ENCODE measurements at regions not wholly inside any gene's neighbourhood (a gene's known extent, or its start where the extent isn't known, plus 50 kb on each side); places are given as distances from the start of the nearest gene placed in this dataset.

- no peaks in the 10 kb centered on the region for H3K9me3 ChIP-seq (ENCODE audit: severe bottlenecking)
- no peak overlapping the region for H3K4me3 ChIP-seq (ENCODE audit: low read depth, low read length)
- H3K36me3 ChIP-seq: no peaks in the 10 kb centered on the region
- TF ChIP-seq CTCF (IDR thresholded peaks at IDR 0.05; ENCODE audit: low read depth, low read length): no peak
- DNase-seq: no peak
- no peaks in the 10 kb centered on the region for H3K27me3 ChIP-seq (ENCODE audit: insufficient read depth, low read depth, severe bottlenecking)
- no peak overlapping the region for H3K27ac ChIP-seq
These were observed 482.4 kb upstream of the CAMK1G start for GRCh38 chr1:209101106-209101505.

- Histone ChIP-seq H3K36me3 (no peaks in the 10 kb centered on the region), H3K9me3 (ENCODE audit: severe bottlenecking) (no peaks in the 10 kb centered on the region), H3K27ac (0 out of 2 replicates have a peak overlapping the region, but pooled peaks have one; percentile 2), H3K4me3 (ENCODE audit: low read depth, low read length) (no peak overlapping the region), H3K27me3 (ENCODE audit: insufficient read depth, low read depth, severe bottlenecking) (no peaks in the 10 kb centered on the region)
- no peak for TF ChIP-seq CTCF (IDR thresholded peaks at IDR 0.05; ENCODE audit: low read depth, low read length)
- DNase-seq: no peak
These were observed 481.4 kb upstream of the CAMK1G start for GRCh38 chr1:209102120-209102519.

GRCh38 chr1:209102531-209102930 lies 481.0 kb upstream of the CAMK1G start:
- no peak for DNase-seq
- no peaks in the 10 kb centered on the region for H3K27me3 ChIP-seq (ENCODE audit: insufficient read depth, low read depth, severe bottlenecking)

GRCh38 chr1:209103092-209103491 lies 480.4 kb upstream of the CAMK1G start:
- no peaks in the 10 kb centered on the region for H3K9me3 ChIP-seq (ENCODE audit: severe bottlenecking)
- no peaks in the 10 kb centered on the region for H3K27me3 ChIP-seq (ENCODE audit: insufficient read depth, low read depth, severe bottlenecking)
- H3K27ac ChIP-seq: no peak overlapping the region
- no peak overlapping the region for H3K4me3 ChIP-seq (ENCODE audit: low read depth, low read length)
- no peaks in the 10 kb centered on the region for H3K36me3 ChIP-seq
- no peak for DNase-seq
- no peak for TF ChIP-seq CTCF (IDR thresholded peaks at IDR 0.05; ENCODE audit: low read depth, low read length)

More at GRCh38 chr1:209102531-209102930, 481.0 kb upstream of the CAMK1G start:
- H3K27ac ChIP-seq: no peak overlapping the region
- H3K4me3 ChIP-seq (ENCODE audit: low read depth, low read length): no peak overlapping the region
- no peaks in the 10 kb centered on the region for H3K9me3 ChIP-seq (ENCODE audit: severe bottlenecking)
- no peaks in the 10 kb centered on the region for H3K36me3 ChIP-seq
- TF ChIP-seq CTCF (IDR thresholded peaks at IDR 0.05; ENCODE audit: low read depth, low read length): no peak

GRCh38 chr1:209104646-209105045 lies 478.9 kb upstream of the CAMK1G start:
- Histone ChIP-seq H3K36me3 (no peaks in the 10 kb centered on the region), H3K9me3 (ENCODE audit: severe bottlenecking) (no peaks in the 10 kb centered on the region), H3K4me3 (ENCODE audit: low read depth, low read length) (no peak overlapping the region), H3K27me3 (ENCODE audit: insufficient read depth, low read depth, severe bottlenecking) (no peaks in the 10 kb centered on the region), H3K27ac (no peak overlapping the region)
- no peak for TF ChIP-seq CTCF (IDR thresholded peaks at IDR 0.05; ENCODE audit: low read depth, low read length)
- no peak for DNase-seq

GRCh38 chr1:209105701-209106100 lies 477.8 kb upstream of the CAMK1G start:
- H3K9me3 ChIP-seq (ENCODE audit: severe bottlenecking): no peaks in the 10 kb centered on the region
- no peak overlapping the region for H3K27ac ChIP-seq
- no peak for DNase-seq
- no peak overlapping the region for H3K4me3 ChIP-seq (ENCODE audit: low read depth, low read length)
- TF ChIP-seq CTCF (IDR thresholded peaks at IDR 0.05; ENCODE audit: low read depth, low read length): no peak
- H3K36me3 ChIP-seq: no peaks in the 10 kb centered on the region
- no peaks in the 10 kb centered on the region for H3K27me3 ChIP-seq (ENCODE audit: insufficient read depth, low read depth, severe bottlenecking)

Data from WERI-Rb-1 (cell line).